Upper lobe of left lung (tissue), 4 donors: ENCODE measurements at regions not wholly inside any gene's neighbourhood (a gene's known extent, or its start where the extent isn't known, plus 50 kb on each side); places are given as distances from the start of the nearest gene placed in this dataset.

Experiments
- CTCF ChIP-seq, 6 experiments: fragments of 450-650 bp in 4 of 6; fragments of 200-600 bp in 2 of 6; sonication (generic) in 2 of 6; IDR thresholded peaks; one replicate each; pipeline ENCODE4 v1.5.1; 2016 to 2019; ENCODE audit warnings: antibody characterized with exemption in 6 of 6
- EP300 ChIP-seq, 4 donors: sonication (generic); formaldehyde crosslinking; IDR thresholded peaks; one replicate each; pipeline ENCODE4 v1.5.1; 2017; ENCODE audit warnings: antibody characterized with exemption in 4 of 4, control low read depth in 2 of 4
- POLR2A ChIP-seq, 4 donors: fragments of 450-650 bp; IDR thresholded peaks; one replicate each; pipeline ENCODE4 v1.5.1; 2016 to 2017; ENCODE audit warnings: antibody characterized with exemption in 4 of 4, mild to moderate bottlenecking in 2 of 4
- POLR2AphosphoS5 ChIP-seq, 2 donors: sonication (generic); formaldehyde crosslinking; IDR thresholded peaks; one replicate each; pipeline ENCODE4 v1.5.1; 2017; ENCODE audit warnings: antibody characterized with exemption in 2 of 2

DNA sequence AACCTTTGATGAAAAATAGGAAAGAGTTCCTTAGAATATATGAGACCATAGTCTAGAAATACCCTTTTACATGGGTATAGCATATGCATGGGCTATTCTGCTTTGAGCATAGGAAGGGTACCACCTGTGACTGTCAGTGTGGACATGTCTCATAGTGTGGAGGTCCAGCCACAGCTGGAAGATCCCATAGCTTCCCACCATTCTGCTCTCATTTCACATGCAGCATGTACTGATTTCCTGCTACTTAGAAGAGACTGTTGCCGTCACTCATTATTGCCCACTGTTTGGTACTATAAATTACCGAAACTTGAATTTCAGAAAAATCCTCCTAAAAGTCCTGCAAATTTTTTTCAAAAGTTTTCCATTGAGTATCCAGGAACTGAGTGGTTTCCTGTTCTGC is 477.8 kb upstream of the DAB2 start:
- TF ChIP-seq CTCF (IDR thresholded peaks at IDR 0.05) (no peak), EP300 (IDR thresholded peaks at IDR 0.05) (no peak), POLR2AphosphoS5 (IDR thresholded peaks at IDR 0.05) (no peak), POLR2A (IDR thresholded peaks at IDR 0.05) (no peak)
